ENCODE measurements at regions not wholly inside any gene's neighbourhood (a gene's known extent, or its start where the extent isn't known, plus 50 kb on each side); places are given as distances from the start of the nearest gene placed in this dataset.

DNA sequence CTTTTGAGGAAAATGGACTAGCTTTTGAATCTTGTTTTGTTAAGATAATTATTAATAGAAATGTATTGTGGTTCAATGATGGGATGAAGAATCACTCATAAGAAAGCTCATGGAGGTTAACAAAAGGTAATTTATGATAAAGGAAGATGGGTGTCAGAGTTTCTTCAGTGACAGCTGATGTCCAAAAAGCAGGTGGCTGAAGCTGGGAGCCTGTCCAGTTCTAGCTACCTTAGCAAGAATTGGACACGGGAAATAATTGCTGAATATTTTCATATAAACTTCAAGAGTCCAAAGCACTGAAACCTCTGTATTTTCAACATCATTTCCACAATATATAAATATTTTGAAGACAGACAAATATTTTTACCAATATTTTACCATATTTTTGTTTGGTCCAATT, 1505.8 kb upstream of the SLC39A10 start:
- Histone ChIP-seq H3K9me3 (ENCODE audit: insufficient read depth, low read length) (no peaks in the 10 kb centered on the region), H3K27ac (ENCODE audit: low read length) (no peak overlapping the region), H3K36me3 (replicated peaks; ENCODE audit: low read depth, low read length) (no peaks in the 10 kb centered on the region), H3K27me3 (ENCODE audit: low read depth, low read length) (no peaks in the 10 kb centered on the region), H3K4me2 (ENCODE audit: low read length) (no peak overlapping the region), H3K4me1 (ENCODE audit: low read length) (no peaks in the 10 kb centered on the region), H3K79me2 (ENCODE audit: low read length) (no peaks in the 10 kb centered on the region), H4K20me1 (ENCODE audit: insufficient read depth, low read length) (no peaks in the 10 kb centered on the region), H3K4me3 (ENCODE audit: low read length) (no peak overlapping the region), H3K9ac (ENCODE audit: low read length) (no peak overlapping the region), H2AFZ (ENCODE audit: low read depth, low read length) (no peak overlapping the region)
- TF ChIP-seq, protein P1, sequence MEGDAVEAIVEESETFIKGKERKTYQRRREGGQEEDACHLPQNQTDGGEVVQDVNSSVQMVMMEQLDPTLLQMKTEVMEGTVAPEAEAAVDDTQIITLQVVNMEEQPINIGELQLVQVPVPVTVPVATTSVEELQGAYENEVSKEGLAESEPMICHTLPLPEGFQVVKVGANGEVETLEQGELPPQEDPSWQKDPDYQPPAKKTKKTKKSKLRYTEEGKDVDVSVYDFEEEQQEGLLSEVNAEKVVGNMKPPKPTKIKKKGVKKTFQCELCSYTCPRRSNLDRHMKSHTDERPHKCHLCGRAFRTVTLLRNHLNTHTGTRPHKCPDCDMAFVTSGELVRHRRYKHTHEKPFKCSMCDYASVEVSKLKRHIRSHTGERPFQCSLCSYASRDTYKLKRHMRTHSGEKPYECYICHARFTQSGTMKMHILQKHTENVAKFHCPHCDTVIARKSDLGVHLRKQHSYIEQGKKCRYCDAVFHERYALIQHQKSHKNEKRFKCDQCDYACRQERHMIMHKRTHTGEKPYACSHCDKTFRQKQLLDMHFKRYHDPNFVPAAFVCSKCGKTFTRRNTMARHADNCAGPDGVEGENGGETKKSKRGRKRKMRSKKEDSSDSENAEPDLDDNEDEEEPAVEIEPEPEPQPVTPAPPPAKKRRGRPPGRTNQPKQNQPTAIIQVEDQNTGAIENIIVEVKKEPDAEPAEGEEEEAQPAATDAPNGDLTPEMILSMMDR (IDR thresholded peaks at IDR 0.05; ENCODE audit: low read depth, low read length) = no peak
- no peak for TF ChIP-seq EZH2phosphoT487 (IDR thresholded peaks at IDR 0.05; ENCODE audit: low read depth)

DNA sequence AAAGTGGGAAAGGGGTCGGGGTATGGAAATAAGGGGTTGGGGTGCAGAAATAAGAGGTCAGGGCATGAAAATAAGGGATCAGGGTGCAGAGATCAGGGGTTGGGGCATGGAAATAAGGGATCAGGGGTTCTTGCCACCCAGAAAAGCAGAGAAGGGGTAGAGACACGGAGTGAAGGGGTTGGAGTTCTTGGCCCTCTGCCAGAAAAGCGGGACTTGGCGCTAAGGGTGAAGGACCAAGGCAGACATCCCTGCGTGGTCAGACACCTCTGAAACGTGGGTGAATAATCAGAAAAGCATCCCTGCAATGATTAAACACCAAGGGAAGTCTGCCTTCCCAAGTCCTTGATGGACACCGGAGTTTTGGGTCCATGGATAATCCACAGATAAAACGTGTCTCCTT, 1521.6 kb upstream of the SLC39A10 start:
- TF ChIP-seq, protein P1 (IDR thresholded peaks at IDR 0.05; ENCODE audit: low read depth, low read length) = no peak
- no peak for TF ChIP-seq EZH2phosphoT487 (IDR thresholded peaks at IDR 0.05; ENCODE audit: low read depth)
- no peaks in the 10 kb centered on the region for H3K36me3 ChIP-seq (replicated peaks; ENCODE audit: low read depth, low read length)

DNA sequence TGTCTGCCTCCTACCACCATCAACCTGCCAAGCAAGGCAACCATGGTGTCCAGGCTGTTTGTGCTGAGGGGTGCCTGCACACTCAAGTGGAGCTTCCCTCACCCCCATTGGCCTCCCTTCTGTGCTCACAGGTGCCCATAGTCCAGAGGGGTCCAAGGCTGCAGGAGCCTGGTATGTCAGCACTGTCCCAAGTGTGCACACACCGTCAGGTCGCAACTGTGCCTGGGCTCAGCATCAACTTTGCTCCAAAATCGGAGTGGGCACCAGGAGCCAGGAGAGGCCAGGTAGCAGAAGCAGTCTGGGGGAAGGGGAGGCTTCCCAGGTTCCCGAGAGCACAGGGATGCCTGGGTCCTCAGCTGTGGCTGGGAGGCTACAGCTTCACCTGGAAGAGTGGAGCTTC, 1528.2 kb upstream of the SLC39A10 start:
- no peaks in the 10 kb centered on the region for H3K9me3 ChIP-seq (ENCODE audit: insufficient read depth, low read length)

More for the DNA sequence above, 1521.6 kb upstream of the SLC39A10 start:
- Histone ChIP-seq H3K27me3 (ENCODE audit: low read depth, low read length) (no peaks in the 10 kb centered on the region), H3K4me2 (ENCODE audit: low read length) (no peak overlapping the region), H4K20me1 (ENCODE audit: insufficient read depth, low read length) (no peaks in the 10 kb centered on the region), H3K79me2 (ENCODE audit: low read length) (no peaks in the 10 kb centered on the region), H3K4me1 (ENCODE audit: low read length) (no peaks in the 10 kb centered on the region), H3K4me3 (ENCODE audit: low read length) (no peak overlapping the region), H3K9me3 (ENCODE audit: insufficient read depth, low read length) (no peaks in the 10 kb centered on the region), H3K27ac (ENCODE audit: low read length) (no peak overlapping the region), H3K9ac (ENCODE audit: low read length) (no peak overlapping the region), H2AFZ (ENCODE audit: low read depth, low read length) (no peak overlapping the region)

DNA sequence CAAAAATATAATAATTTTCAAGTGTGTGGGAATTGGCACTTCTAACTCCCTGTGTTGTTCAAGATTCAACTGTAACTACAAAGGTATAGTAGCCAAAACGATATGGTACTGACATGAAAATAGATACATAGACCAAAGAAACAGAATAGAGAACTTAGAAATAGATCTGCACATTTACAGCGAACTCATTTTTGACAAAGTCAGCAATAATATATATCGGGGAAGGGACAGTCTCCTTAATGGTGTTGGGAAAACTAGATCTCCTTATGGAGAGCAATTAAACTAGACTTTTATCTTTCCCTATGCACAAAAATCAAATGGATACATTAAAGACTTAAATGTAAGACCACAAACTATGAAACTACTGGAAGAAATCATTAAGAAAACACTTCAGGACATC, 1530.6 kb upstream of the SLC39A10 start:
- H3K4me3 ChIP-seq (ENCODE audit: low read length) = no peak overlapping the region
- no peaks in the 10 kb centered on the region for H3K9me3 ChIP-seq (ENCODE audit: insufficient read depth, low read length)
- no peak overlapping the region for H3K27ac ChIP-seq (ENCODE audit: low read length)
- H3K79me2 ChIP-seq (ENCODE audit: low read length) = no peaks in the 10 kb centered on the region
- no peaks in the 10 kb centered on the region for H3K36me3 ChIP-seq (replicated peaks; ENCODE audit: low read depth, low read length)
- H3K4me1 ChIP-seq (ENCODE audit: low read length) = no peaks in the 10 kb centered on the region
- TF ChIP-seq, protein P1 (IDR thresholded peaks at IDR 0.05; ENCODE audit: low read depth, low read length) = no peak
- TF ChIP-seq EZH2phosphoT487 (IDR thresholded peaks at IDR 0.05; ENCODE audit: low read depth) = no peak
- no peaks in the 10 kb centered on the region for H3K27me3 ChIP-seq (ENCODE audit: low read depth, low read length)
- H4K20me1 ChIP-seq (ENCODE audit: insufficient read depth, low read length) = no peaks in the 10 kb centered on the region
- H3K4me2 ChIP-seq (ENCODE audit: low read length) = no peak overlapping the region
- H3K9ac ChIP-seq (ENCODE audit: low read length) = no peak overlapping the region
- H2AFZ ChIP-seq (ENCODE audit: low read depth, low read length) = no peak overlapping the region

More for the DNA sequence above, 1528.2 kb upstream of the SLC39A10 start:
- H3K9ac ChIP-seq (ENCODE audit: low read length) = no peak overlapping the region
- no peaks in the 10 kb centered on the region for H4K20me1 ChIP-seq (ENCODE audit: insufficient read depth, low read length)
- H3K4me3 ChIP-seq (ENCODE audit: low read length) = no peak overlapping the region
- no peaks in the 10 kb centered on the region for H3K4me1 ChIP-seq (ENCODE audit: low read length)
- TF ChIP-seq, protein P1 (IDR thresholded peaks at IDR 0.05; ENCODE audit: low read depth, low read length) = no peak
- no peak for TF ChIP-seq EZH2phosphoT487 (IDR thresholded peaks at IDR 0.05; ENCODE audit: low read depth)
- no peaks in the 10 kb centered on the region for H3K79me2 ChIP-seq (ENCODE audit: low read length)
- H3K36me3 ChIP-seq (replicated peaks; ENCODE audit: low read depth, low read length) = no peaks in the 10 kb centered on the region
- H3K27me3 ChIP-seq (ENCODE audit: low read depth, low read length) = no peaks in the 10 kb centered on the region
- no peak overlapping the region for H3K4me2 ChIP-seq (ENCODE audit: low read length)
- H2AFZ ChIP-seq (ENCODE audit: low read depth, low read length) = no peak overlapping the region
- no peak overlapping the region for H3K27ac ChIP-seq (ENCODE audit: low read length)
